AG09309 (cell line): ENCODE measurements at regions not wholly inside any gene's neighbourhood (a gene's known extent, or its start where the extent isn't known, plus 50 kb on each side); places are given as distances from the start of the nearest gene placed in this dataset.
"Not testable (repeated sequence)": the region's sequence is repeated elsewhere in the genome, so short reads cannot be mapped to it uniquely, and the experiment has no call there.

ENCODE experiments used
- DNase-seq: peaks from one replicate; pipeline ENCODE4 v3.0.0-alpha.2; 2010; ENCODE audit warnings: low read depth
- H3K4me3 ChIP-seq: 2 replicates; pipeline ENCODE4 v1.5.1; 2011; ENCODE audit warnings: mild to moderate bottlenecking, low read depth, low read length, moderate library complexity; ENCODE audit not compliant: control insufficient read depth
- TF ChIP-seq, protein P1 (sequence below): IDR thresholded peaks from 2 replicates; pipeline ENCODE4 v1.5.1; 2011; ENCODE audit warnings: mild to moderate bottlenecking, low read depth, low read length, inconsistent platforms; ENCODE audit not compliant: insufficient read depth, control insufficient read depth; ENCODE audit errors: missing control alignments

DNA sequence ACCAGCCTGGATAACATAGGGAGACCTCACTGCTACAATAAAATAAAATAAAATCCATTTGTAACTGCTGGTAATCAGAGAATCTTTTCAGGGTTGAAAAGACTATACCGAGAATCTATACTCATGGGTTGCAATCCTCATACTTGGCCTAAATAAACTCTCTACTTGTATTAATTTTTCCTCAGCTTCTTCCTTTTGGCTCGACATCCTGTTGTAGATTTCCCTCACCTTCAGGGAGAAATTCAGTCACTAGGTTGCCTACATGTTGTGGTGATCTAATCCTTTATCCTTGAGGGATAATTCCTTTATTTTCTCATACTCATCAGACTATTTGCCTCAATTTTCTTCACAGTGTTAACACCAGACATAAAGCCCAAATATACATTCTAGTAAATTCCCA lies 1093.4 kb downstream of the SORCS3 start:
- no peak for DNase-seq
- TF ChIP-seq, protein P1, sequence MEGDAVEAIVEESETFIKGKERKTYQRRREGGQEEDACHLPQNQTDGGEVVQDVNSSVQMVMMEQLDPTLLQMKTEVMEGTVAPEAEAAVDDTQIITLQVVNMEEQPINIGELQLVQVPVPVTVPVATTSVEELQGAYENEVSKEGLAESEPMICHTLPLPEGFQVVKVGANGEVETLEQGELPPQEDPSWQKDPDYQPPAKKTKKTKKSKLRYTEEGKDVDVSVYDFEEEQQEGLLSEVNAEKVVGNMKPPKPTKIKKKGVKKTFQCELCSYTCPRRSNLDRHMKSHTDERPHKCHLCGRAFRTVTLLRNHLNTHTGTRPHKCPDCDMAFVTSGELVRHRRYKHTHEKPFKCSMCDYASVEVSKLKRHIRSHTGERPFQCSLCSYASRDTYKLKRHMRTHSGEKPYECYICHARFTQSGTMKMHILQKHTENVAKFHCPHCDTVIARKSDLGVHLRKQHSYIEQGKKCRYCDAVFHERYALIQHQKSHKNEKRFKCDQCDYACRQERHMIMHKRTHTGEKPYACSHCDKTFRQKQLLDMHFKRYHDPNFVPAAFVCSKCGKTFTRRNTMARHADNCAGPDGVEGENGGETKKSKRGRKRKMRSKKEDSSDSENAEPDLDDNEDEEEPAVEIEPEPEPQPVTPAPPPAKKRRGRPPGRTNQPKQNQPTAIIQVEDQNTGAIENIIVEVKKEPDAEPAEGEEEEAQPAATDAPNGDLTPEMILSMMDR = no peak

DNA sequence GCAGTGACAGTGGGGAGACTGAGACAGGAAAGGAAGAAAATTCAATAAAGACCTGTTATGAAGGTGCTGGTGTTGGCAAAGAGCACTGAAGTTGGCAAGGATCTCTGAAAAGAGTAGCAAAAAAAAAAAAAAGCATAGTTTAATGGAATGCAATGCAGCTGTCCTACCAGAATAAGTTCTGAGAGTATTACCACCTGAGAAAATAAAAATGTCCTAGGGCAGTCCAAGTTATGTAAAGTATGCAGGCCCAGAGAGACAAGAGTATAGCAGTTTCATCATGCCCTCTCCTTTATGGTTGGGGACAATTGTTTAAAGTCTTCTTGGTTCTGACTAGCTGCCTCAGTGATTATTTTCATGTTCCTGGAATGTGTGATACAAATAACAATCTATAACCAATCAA lies 1092.8 kb downstream of the SORCS3 start:
- no peak overlapping the region for H3K4me3 ChIP-seq
- TF ChIP-seq, protein P1 = no peak
- DNase-seq = no peak

More for the DNA sequence above, 1093.4 kb downstream of the SORCS3 start:
- no peak overlapping the region for H3K4me3 ChIP-seq

DNA sequence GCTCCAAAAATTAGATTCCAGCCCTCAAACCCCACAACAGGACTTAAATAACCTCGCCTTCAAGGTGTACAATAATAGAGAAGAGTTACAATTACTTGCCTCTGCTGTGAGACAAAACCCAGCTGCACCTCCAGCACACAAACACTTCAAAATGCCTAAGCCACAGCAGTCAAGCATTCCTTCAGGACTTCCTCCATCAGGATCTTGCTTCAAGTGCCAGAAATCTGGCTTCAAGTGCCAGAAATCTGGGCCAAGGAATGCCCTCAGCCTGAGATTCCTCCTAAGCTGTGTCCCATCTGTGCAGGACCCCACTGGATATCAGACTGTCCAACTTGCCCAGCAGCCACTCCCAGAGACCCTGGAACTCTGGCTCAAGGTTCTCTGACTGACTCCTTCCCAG lies 1088.3 kb downstream of the SORCS3 start:
- H3K4me3 ChIP-seq = no peak overlapping the region
- no peak for DNase-seq
- TF ChIP-seq, protein P1 = no peak

DNA sequence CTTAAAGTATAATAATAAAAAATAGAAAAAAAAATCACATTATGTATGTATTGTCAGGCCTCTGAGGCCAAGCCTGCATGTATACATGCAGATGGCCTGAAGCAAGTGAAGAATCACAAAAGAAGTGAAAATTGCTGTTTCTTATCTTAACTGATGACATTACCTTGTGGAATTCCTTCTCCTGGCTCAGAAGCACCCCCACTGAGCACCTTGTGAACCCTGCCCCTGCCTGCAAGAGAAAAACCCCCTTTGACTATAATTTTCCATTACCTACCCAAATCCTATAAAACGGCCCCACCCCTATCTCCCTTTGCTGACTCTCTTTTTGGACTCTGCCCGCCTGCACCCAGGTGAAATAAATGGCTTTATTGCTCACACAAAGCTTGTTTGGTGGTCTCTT lies 1086.5 kb downstream of the SORCS3 start:
- DNase-seq, H3K4me3 ChIP-seq: not testable (repeated sequence)

DNA sequence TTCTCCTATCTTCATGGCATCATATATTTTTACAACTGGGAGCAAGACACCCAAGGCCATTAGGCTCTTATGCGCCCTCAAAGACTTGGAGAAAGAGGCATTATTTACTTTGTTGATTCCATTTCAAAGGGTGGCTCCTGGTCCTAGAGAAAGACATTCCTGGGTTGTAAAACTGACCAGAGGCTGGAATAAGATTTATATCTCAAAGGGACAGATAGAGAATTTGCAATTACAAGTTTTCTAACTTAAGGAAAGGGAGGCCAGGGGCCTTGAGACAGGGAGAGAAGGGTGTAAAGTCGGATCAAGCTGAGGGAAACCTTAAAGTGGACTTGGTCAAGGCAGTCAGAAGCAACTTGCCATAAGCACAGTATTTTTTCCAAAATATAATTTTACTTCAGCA lies 1086.0 kb downstream of the SORCS3 start:
- no peak overlapping the region for H3K4me3 ChIP-seq
- TF ChIP-seq, protein P1 = no peak
- no peak for DNase-seq

DNA sequence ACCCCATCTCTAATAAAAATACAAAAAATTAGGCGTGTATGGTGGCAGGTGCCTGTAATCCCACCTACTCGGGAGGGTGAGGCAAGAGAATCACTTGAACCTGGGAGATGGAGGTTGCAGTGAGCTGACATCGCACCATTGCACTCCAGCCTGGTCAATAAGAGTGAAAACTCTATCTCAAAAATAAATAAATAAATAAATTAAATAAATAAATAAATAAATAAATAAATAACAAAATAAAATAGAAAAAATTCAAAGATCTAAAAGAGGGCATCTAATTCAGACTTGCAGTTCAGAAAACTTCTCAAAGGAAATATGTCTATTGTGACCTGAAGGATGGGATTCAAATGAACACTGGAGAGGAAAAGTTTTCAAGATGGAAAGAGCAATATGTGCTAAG lies 1085.1 kb downstream of the SORCS3 start:
- TF ChIP-seq, protein P1 = no peak
- H3K4me3 ChIP-seq = no peak overlapping the region
- no peak for DNase-seq

DNA sequence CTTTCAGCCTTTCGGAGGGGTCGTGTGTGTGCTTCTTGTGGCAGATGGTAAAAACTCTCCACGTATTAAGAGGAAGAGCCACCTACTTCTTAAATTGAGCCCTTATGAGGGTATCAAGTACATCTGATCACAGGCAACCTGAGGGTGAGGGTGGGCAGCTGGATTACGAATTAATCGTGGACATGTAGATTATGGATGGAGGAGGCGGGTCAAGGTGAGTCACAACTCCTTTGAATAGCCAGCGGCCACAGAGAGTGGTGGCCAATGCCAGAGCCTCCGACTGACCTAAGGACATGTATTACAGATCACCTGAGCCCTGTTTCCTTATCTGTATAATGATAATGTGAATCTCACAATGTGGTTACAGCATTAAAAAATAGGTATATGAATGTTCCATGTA lies 1083.9 kb downstream of the SORCS3 start:
- DNase-seq = no peak
- TF ChIP-seq, protein P1 = no peak
- H3K4me3 ChIP-seq = no peak overlapping the region
